Activated CD8-positive, alpha-beta memory T cell treated with anti-CD3 and anti-CD28 coated beads, Interleukin-2, amount 50 U/mL, for 4 hours (primary cell): ENCODE measurements at regions not wholly inside any gene's neighbourhood (a gene's known extent, or its start where the extent isn't known, plus 50 kb on each side); places are given as distances from the start of the nearest gene placed in this dataset.

Source experiments
- DNase-seq: peaks from one replicate; pipeline ENCODE4 v3.0.0-alpha.2; 2020

GRCh38 chr14:97916100-97916499 lies 1118.9 kb downstream of the VRK1 start:
- no peak for DNase-seq

GRCh38 chr14:97916669-97917568 lies 1119.7 kb downstream of the VRK1 start:
- DNase-seq: no peak

- DNase-seq: no peak
These were observed 1123.0 kb downstream of the VRK1 start for GRCh38 chr14:97920201-97920600.

- no peak for DNase-seq
These were observed 1124.1 kb downstream of the VRK1 start for GRCh38 chr14:97921296-97921695.

GRCh38 chr14:97924922-97925613 lies 1127.9 kb downstream of the VRK1 start:
- no peak for DNase-seq

GRCh38 chr14:97930166-97930565 lies 1133.0 kb downstream of the VRK1 start:
- DNase-seq: no peak

- DNase-seq: no peak
These were observed 1134.1 kb downstream of the VRK1 start for GRCh38 chr14:97931273-97931672.

GRCh38 chr14:97942921-97943320 lies 1145.7 kb downstream of the VRK1 start:
- DNase-seq: no peak

GRCh38 chr14:97943619-97944018 lies 1146.4 kb downstream of the VRK1 start:
- DNase-seq: no peak

- no peak for DNase-seq
These were observed 1147.2 kb downstream of the VRK1 start for GRCh38 chr14:97944380-97944779.

- DNase-seq: no peak
These were observed 1148.4 kb downstream of the VRK1 start for GRCh38 chr14:97945631-97946030.

- no peak for DNase-seq
These were observed 1149.1 kb downstream of the VRK1 start for GRCh38 chr14:97946240-97946639.

GRCh38 chr14:97946641-97947040 lies 1149.5 kb downstream of the VRK1 start:
- DNase-seq: no peak

- no peak for DNase-seq
These were observed 1151.7 kb downstream of the VRK1 start for GRCh38 chr14:97948841-97949240.

- DNase-seq: no peak
These were observed 1159.6 kb downstream of the VRK1 start for GRCh38 chr14:97956581-97957340.

GRCh38 chr14:97959251-97959650 lies 1162.1 kb downstream of the VRK1 start:
- DNase-seq: no peak

- DNase-seq: no peak
These were observed 1163.3 kb downstream of the VRK1 start for GRCh38 chr14:97960436-97960835.

GRCh38 chr14:97970222-97970621 lies 1173.0 kb downstream of the VRK1 start:
- DNase-seq: no peak

GRCh38 chr14:97975216-97975615 lies 1178.0 kb downstream of the VRK1 start:
- no peak for DNase-seq

GRCh38 chr14:97975962-97976361 lies 1178.8 kb downstream of the VRK1 start:
- DNase-seq: peak; percentile 33

GRCh38 chr14:97976861-97977260 lies 1179.7 kb downstream of the VRK1 start:
- no peak for DNase-seq

- DNase-seq: peak; percentile 71
These were observed 1180.6 kb downstream of the VRK1 start for GRCh38 chr14:97977651-97978261.

GRCh38 chr14:97978341-97978740 lies 1181.2 kb downstream of the VRK1 start:
- peak; percentile 79 for DNase-seq
